Anterior cingulate cortex (tissue), 58 donors: ENCODE measurements at regions not wholly inside any gene's neighbourhood (a gene's known extent, or its start where the extent isn't known, plus 50 kb on each side); places are given as distances from the start of the nearest gene placed in this dataset.

Experiments used
- DNase-seq, 58 donors: peaks; one replicate each; lab custom pipeline; 2025; lab: John Stamatoyannopoulos, UW

GRCh38 chr21:20523191-20523590 lies 475.0 kb upstream of the NCAM2 start:
- DNase-seq, result no peak

- no peak for DNase-seq
Observed at GRCh38 chr21:20527731-20528460, 470.3 kb upstream of the NCAM2 start.

GRCh38 chr21:20537130-20537529 lies 461.1 kb upstream of the NCAM2 start:
- DNase-seq, result no peak

GRCh38 chr21:20538039-20538658 lies 460.1 kb upstream of the NCAM2 start:
- no peak for DNase-seq

GRCh38 chr21:20545454-20545853 lies 452.8 kb upstream of the NCAM2 start:
- no peak for DNase-seq

DNA sequence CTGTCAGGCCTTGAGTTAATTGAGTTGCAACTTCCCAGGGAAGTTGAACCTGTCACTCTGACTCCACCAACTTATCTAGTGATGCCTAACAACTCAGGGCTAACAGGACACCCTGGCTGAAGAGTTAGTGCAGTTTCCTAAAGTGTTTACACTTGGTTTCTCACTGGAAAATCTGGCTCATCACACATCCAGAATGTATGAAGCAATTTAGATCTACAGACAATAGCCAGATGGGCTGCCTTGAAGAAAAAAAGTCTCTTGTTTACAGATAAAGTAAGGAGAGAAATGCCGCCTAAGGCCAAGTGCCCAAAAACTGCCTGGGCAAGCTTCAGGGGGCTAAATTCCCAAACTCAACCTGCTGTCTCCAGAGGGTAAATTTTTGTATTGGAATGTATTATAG lies 446.3 kb upstream of the NCAM2 start:
- no peak for DNase-seq

- DNase-seq, result no peak
Observed at GRCh38 chr21:20554785-20555184, 443.4 kb upstream of the NCAM2 start.

DNA sequence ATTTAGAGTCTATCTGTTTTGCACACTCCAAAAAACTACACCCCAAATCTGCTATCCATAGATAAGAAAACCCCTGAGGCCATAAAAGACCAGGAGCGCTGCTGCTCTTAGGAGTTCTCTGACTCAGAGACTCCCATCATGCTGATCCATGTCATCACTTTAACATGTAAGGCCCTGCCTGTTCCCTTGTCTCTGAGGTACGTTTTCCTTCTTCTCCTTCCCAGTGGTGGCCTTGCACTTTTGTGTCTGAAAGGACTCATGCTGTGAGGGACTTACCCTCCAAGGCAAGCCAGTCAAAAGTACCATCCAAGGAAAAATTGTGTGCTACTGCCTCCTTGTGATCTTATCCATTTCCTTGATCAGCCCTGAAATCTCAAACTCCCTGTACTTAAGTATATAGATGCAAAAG lies 427.4 kb upstream of the NCAM2 start:
- DNase-seq, result no peak

DNA sequence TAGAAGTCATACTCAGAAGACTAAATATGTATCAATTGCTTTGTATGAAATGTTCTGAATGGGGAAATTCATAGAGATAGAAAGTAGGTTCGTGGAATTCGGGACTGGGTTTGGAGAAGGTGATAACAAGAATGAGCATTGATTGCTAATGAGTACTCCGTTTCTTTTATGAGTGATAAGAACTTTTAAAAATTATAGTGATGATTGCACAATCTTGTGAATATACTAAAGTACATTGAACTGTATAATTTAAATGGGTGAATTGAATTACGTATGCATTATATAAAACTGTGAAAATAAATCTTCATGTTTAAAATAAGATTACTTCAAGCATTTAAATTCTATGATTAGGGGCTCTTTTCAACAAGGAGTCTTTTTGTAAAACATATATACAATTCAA lies 425.6 kb upstream of the NCAM2 start:
- DNase-seq, result no peak

DNA sequence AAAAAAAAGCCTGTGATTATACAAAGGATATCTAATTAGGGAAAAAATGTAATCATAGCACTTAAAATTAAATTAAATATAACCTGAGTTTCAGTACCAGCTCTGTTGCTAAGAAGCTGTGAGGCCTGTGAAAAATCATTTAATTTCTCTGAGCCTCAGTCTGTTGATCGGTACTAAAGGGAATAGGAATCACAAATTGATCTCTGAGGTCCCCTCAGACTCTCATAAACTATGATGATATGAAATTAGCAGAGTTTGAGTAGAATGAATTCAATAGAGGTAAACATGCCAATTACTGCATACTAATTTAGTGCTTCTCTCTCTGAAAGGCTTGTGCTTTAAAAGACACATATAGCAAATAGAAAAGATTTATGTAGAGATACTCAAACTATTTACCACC lies 416.8 kb upstream of the NCAM2 start:
- DNase-seq, result no peak

- DNase-seq, result no peak
Observed at GRCh38 chr21:20591284-20591683, 406.9 kb upstream of the NCAM2 start.

DNA sequence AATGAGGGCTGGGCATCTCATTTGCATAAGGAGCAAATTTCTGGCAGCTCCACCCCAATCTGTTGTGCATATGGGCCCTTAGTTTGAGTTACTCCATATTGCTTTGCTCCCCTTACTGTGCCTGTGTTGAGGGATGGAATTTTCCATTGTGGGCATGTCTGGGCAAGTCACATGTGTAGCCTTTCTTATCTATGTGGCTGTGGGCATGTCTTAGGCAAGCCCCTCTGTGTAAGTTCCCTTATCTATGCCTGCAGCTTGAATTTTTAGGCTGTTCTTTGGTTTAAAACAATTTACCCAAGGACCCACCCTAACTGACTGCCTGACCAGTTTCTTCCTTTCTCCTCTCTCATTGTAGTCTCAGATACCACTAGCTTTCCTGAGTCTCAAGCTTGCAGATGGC lies 405.7 kb upstream of the NCAM2 start:
- no peak for DNase-seq

DNA sequence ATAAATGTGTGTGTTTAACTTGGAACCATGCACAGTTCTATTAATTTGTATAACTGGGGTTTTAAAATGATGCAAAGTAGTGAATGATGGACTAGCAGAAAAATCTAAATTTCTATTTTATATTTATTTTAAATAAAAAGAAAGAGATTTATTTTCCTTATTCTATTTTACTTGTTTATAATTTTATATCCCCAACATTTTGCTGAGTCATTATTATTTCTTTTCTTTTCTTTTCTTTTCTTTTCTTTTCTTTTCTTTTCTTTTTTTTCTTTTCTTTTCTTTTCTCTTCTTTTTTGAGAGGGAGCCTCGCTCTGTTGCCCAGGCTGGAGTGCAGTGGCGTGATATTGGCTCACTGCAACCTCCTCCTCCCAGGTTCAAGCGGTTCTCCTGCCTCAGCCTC lies 395.0 kb upstream of the NCAM2 start:
- DNase-seq, result no peak

GRCh38 chr21:20611008-20611407 lies 387.2 kb upstream of the NCAM2 start:
- DNase-seq, result no peak

DNA sequence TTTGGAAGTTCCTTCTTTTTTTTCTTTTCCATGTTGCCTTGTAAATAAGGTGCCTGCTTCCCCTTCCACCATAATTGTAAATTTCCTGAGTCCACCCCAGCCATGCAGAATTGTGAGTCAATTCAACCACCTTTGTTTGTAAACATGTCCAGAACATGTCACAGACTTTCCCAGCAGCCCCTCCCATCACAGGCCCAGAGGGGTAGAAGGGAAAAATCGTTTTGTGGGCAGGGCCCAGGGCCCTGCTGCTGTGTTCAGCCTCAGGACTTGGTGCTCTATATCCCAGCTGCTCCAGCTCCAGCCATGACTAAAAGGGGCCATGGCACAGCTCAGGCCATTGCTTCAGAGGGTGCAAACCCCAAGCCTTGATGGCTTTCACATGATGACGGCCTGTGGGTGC lies 384.6 kb upstream of the NCAM2 start:
- DNase-seq, result no peak

DNA sequence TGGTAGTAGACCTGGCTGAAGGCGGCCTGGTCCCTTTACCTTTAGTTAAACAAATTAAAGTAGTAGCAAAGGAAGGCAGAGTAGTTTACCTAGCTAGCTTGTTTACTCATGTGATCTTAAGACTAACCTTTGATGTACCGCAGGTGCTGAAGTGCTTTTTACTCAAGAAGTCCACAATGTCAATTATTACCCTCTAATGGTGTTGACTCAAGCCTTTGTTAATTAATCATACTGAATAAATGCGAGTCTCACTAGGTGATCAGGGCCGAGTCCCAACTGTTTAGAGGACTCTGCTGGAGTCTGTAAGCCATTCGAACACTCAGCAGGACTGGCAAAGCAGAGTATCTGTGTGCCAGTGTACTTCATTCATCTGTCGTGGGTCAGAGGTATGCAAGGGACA lies 381.1 kb upstream of the NCAM2 start:
- no peak for DNase-seq

DNA sequence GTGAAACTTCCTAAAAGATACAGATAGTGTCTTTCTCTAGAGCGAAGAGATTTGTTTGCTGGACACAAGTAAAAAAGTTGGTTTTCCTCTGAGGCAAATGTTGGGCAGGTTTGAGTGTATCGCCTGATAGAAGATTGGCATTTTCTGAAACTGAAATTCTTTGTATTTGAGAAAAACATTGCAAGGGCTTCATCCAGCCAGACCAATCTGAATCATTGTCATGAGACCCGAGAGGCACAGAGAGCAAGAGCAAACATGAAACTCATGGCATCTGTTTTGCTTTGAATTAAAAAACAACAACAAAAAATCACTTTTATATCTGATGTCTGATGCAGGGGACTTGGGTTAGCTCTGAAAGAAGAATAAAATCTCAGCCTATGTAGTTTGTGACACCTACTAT lies 379.3 kb upstream of the NCAM2 start:
- no peak for DNase-seq

GRCh38 chr21:20627594-20627993 lies 370.6 kb upstream of the NCAM2 start:
- DNase-seq, result no peak

GRCh38 chr21:20631633-20632032 lies 366.6 kb upstream of the NCAM2 start:
- DNase-seq, result no peak

DNA sequence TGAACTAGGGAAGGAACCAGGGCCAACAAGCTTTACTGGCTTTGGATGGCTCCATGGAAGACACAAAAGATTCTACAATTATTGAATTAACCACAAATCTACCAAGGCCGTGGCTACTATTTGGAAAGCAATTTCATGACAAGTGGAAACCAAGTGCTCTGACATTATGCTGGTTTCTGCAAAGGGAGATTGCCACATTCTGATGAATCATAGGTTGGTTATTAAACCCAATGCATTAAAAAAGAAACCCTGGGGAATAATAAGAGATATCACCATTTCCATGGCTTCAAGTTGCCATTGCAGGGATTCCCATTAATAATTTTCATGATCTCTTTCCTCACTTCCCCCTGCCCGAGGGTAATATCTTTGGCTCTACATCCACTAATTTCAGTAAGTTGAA lies 359.2 kb upstream of the NCAM2 start:
- DNase-seq, result no peak

DNA sequence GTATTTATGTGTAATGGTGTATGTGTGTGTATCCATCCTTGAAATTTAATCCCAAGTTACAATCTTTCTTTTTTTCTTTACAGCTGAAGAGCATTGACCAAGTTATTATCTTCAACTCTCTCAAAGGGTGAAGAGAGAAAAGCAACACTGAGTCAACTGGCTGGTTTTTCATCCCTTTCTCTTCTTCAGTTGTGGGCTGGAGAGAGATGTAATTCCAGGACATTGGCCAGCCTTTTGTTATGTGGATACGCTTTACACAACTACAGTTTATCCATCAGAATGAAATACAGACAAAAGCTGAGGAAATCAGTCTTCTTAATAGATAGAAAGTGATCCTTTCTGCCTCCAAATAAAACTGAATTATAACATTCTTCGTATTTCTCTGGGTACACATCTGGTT lies 357.0 kb upstream of the NCAM2 start:
- DNase-seq, result no peak

DNA sequence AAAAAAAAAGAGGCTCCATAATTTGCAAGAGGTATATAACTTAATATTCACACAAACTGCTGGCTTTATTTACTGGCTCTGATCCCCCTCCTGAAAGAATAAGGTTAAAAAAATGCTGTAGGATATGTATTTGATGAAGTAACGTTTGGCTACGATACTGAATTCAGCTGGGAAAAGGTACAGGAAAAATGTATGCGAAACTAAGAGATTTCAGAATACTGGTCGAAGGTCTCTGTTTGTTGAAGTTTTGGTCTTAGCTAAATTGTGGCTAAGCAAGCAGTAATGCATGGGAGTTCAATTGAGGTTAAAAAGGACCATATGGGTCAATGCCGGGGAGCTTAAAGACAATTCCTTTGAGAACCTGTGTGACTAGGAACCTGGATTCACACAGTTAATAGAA lies 355.5 kb upstream of the NCAM2 start:
- DNase-seq, result no peak

GRCh38 chr21:20644552-20644951 lies 353.7 kb upstream of the NCAM2 start:
- DNase-seq, result no peak
